ENCODE measurements at regions not wholly inside any gene's neighbourhood (a gene's known extent, or its start where the extent isn't known, plus 50 kb on each side); places are given as distances from the start of the nearest gene placed in this dataset.

- H3K4me2 ChIP-seq (ENCODE audit: low read length): no peak overlapping the region
- H3F3A ChIP-seq (ENCODE audit: control insufficient read depth, insufficient read depth): no peaks in the 10 kb centered on the region
- H3K36me3 ChIP-seq (ENCODE audit: control insufficient read depth, low read length): no peaks in the 10 kb centered on the region
- no peak overlapping the region for H3K27ac ChIP-seq (ENCODE audit: low read depth, low read length)
- H3K4me1 ChIP-seq (ENCODE audit: control insufficient read depth, low read length): no peaks in the 10 kb centered on the region
- H3K9me2 ChIP-seq (replicated peaks; ENCODE audit: control insufficient read depth, low read length): no peaks in the 10 kb centered on the region
- no peaks in the 10 kb centered on the region for H3K27me3 ChIP-seq (ENCODE audit: control insufficient read depth, low read length)
- H3K79me2 ChIP-seq (ENCODE audit: control insufficient read depth, low read length): no peaks in the 10 kb centered on the region
- no peaks in the 10 kb centered on the region for H4K20me1 ChIP-seq (ENCODE audit: control insufficient read depth, insufficient read depth, low read depth, low read length)
- TF ChIP-seq, protein P1, sequence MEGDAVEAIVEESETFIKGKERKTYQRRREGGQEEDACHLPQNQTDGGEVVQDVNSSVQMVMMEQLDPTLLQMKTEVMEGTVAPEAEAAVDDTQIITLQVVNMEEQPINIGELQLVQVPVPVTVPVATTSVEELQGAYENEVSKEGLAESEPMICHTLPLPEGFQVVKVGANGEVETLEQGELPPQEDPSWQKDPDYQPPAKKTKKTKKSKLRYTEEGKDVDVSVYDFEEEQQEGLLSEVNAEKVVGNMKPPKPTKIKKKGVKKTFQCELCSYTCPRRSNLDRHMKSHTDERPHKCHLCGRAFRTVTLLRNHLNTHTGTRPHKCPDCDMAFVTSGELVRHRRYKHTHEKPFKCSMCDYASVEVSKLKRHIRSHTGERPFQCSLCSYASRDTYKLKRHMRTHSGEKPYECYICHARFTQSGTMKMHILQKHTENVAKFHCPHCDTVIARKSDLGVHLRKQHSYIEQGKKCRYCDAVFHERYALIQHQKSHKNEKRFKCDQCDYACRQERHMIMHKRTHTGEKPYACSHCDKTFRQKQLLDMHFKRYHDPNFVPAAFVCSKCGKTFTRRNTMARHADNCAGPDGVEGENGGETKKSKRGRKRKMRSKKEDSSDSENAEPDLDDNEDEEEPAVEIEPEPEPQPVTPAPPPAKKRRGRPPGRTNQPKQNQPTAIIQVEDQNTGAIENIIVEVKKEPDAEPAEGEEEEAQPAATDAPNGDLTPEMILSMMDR (IDR thresholded peaks at IDR 0.05; ENCODE audit: low read depth, low read length, poor library complexity, severe bottlenecking): no peak
- no peak for TF ChIP-seq EZH2phosphoT487 (IDR thresholded peaks at IDR 0.05; ENCODE audit: borderline replicate concordance, low read length)
- H3K4me3 ChIP-seq (ENCODE audit: low read length): no peak overlapping the region
- peaks cover under 1% of the 10 kb centered on the region; the same call in 1 of the 2 replicates for H3K9me3 ChIP-seq (ENCODE audit: control insufficient read depth, insufficient read depth, low read length)
Observed at GRCh38 chr20:51298141-51298749, 244.3 kb downstream of the NFATC2 start.

GRCh38 chr20:51287628-51288413 is 254.7 kb downstream of the NFATC2 start:
- H3K9me3 ChIP-seq (ENCODE audit: control insufficient read depth, insufficient read depth, low read length): no peaks in the 10 kb centered on the region
- no peaks in the 10 kb centered on the region for H3K79me2 ChIP-seq (ENCODE audit: control insufficient read depth, low read length)
- H3K36me3 ChIP-seq (ENCODE audit: control insufficient read depth, low read length): no peaks in the 10 kb centered on the region
- TF ChIP-seq EZH2phosphoT487 (IDR thresholded peaks at IDR 0.05; ENCODE audit: borderline replicate concordance, low read length): no peak
- TF ChIP-seq, protein P1 (IDR thresholded peaks at IDR 0.05; ENCODE audit: low read depth, low read length, poor library complexity, severe bottlenecking): no peak
- H3K4me2 ChIP-seq (ENCODE audit: low read length): no peak overlapping the region
- H3K27me3 ChIP-seq (ENCODE audit: control insufficient read depth, low read length): peaks cover 5% of the 10 kb centered on the region
- no peaks in the 10 kb centered on the region for H3F3A ChIP-seq (ENCODE audit: control insufficient read depth, insufficient read depth)
- no peaks in the 10 kb centered on the region for H4K20me1 ChIP-seq (ENCODE audit: control insufficient read depth, insufficient read depth, low read depth, low read length)
- peaks cover 3% of the 10 kb centered on the region; the same call in 1 of the 2 replicates for H3K4me1 ChIP-seq (ENCODE audit: control insufficient read depth, low read length)
- no peaks in the 10 kb centered on the region for H3K9me2 ChIP-seq (replicated peaks; ENCODE audit: control insufficient read depth, low read length)
- no peak overlapping the region for H3K4me3 ChIP-seq (ENCODE audit: low read length)
- H3K27ac ChIP-seq (ENCODE audit: low read depth, low read length): no peak overlapping the region

DNA sequence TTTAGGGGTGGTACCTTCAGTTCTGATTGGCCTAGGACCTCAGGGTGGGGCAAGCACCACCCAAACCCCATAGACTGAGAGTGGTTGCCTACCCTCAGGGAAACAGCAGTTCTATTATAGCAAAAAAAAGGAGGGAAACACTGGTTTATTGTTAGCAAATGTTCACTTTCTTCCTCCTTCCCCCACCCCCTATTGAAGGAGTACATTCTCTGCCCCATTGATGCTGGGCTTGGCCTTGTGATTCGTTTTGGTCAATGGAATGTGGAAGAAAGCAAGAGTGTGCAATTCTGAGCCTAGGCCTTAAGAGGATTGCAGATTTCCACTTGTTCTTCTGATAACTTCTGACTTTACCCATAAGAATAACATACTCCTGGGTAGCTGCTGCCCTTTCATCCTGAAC is 255.8 kb downstream of the NFATC2 start:
- Histone ChIP-seq H3F3A (ENCODE audit: control insufficient read depth, insufficient read depth) (no peaks in the 10 kb centered on the region), H3K4me3 (ENCODE audit: low read length) (no peak overlapping the region), H4K20me1 (ENCODE audit: control insufficient read depth, insufficient read depth, low read depth, low read length) (no peaks in the 10 kb centered on the region), H3K79me2 (ENCODE audit: control insufficient read depth, low read length) (no peaks in the 10 kb centered on the region), H3K36me3 (ENCODE audit: control insufficient read depth, low read length) (no peaks in the 10 kb centered on the region), H3K9me2 (replicated peaks; ENCODE audit: control insufficient read depth, low read length) (no peaks in the 10 kb centered on the region), H3K4me1 (ENCODE audit: control insufficient read depth, low read length) (peaks cover 3% of the 10 kb centered on the region; the same call in 1 of the 2 replicates), H3K27me3 (ENCODE audit: control insufficient read depth, low read length) (peaks cover 5% of the 10 kb centered on the region), H3K27ac (ENCODE audit: low read depth, low read length) (no peak overlapping the region), H3K9me3 (ENCODE audit: control insufficient read depth, insufficient read depth, low read length) (no peaks in the 10 kb centered on the region), H3K4me2 (ENCODE audit: low read length) (no peak overlapping the region)
- TF ChIP-seq EZH2phosphoT487 (IDR thresholded peaks at IDR 0.05; ENCODE audit: borderline replicate concordance, low read length): no peak
- TF ChIP-seq, protein P1 (IDR thresholded peaks at IDR 0.05; ENCODE audit: low read depth, low read length, poor library complexity, severe bottlenecking): no peak

Measured in DOHH2 (cell line).